ENCODE measurements at regions not wholly inside any gene's neighbourhood (a gene's known extent, or its start where the extent isn't known, plus 50 kb on each side); places are given as distances from the start of the nearest gene placed in this dataset.
"Not testable (repeated sequence)": the region's sequence is repeated elsewhere in the genome, so short reads cannot be mapped to it uniquely, and the experiment has no call there.

DNA sequence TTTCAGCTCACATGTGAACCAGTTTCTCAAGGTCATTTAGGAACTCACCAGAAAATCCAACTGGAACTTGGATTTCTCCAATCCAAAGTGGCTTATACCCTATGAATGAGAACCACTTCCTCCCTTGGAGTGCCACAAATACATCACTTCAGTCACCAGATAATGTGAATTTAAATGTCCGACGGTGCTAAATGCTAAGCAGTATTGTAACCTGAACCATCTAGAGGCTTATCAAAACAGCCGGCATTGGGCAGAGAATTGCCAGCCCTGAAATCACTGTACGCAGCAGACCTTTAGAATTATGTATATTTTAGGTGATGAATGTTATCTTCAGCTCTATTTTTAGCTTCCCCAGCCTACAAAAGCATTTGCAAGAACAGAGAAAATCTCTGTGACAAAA is 76.8 kb upstream of the COX20 start:
- FAIRE-seq: no peak
- DNase-seq (ENCODE audit: insufficient read length, low spot score): no peak

GRCh38 chr1:244759158-244759557 is 76.3 kb upstream of the COX20 start:
- FAIRE-seq: no peak
- no peak for DNase-seq (ENCODE audit: insufficient read length, low spot score)

DNA sequence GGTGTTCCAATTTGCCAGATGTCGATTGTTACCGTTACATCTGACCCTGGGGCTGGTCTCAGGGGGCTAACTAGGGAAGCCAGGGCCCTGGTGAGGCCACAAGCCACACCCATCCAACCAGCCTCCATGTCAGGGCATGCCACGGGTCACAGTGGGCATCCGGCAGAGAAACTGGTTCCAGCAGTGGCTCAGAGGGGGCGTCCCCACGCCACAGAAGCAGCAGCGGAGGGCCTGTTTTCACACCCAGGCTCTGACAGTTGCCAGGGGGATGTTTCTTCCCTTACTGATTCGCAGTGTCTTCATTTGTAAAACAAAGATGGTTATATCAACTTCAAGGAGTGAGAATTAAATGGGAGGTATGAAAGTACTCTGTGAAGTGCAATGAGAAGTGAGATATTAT is 75.0 kb upstream of the COX20 start:
- FAIRE-seq (no peak), DNase-seq (ENCODE audit: insufficient read length, low spot score) (no peak)

GRCh38 chr1:244761279-244761678 is 74.2 kb upstream of the COX20 start:
- FAIRE-seq (no peak), DNase-seq (ENCODE audit: insufficient read length, low spot score) (no peak)

- FAIRE-seq (no peak), DNase-seq (ENCODE audit: insufficient read length, low spot score) (no peak)
These were observed 72.8 kb upstream of the COX20 start for GRCh38 chr1:244762629-244763028.

- FAIRE-seq (no peak), DNase-seq (ENCODE audit: insufficient read length, low spot score) (no peak)
These were observed 67.3 kb upstream of the COX20 start for GRCh38 chr1:244768186-244768585.

DNA sequence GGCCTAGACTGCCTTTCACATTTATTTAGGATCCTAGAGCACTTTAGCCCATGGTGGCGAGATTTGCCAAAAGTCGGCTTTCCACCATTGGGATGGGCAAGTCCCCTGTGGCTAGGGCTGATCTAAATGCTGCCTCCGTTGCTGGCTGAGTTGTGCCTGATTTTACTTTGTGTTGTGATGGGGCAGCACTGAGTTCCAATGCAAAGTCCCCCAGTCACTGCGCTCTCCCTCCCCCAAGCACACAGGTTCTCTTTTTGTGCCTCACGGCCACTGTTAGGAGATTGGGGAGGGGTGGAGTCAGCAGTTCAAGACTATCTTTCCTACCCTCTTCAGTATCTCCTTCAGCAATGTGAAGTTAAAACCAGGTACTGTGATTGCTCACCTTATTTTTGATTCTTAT is 66.7 kb upstream of the COX20 start:
- DNase-seq (ENCODE audit: insufficient read length, low spot score) (no peak), FAIRE-seq (no peak)

DNA sequence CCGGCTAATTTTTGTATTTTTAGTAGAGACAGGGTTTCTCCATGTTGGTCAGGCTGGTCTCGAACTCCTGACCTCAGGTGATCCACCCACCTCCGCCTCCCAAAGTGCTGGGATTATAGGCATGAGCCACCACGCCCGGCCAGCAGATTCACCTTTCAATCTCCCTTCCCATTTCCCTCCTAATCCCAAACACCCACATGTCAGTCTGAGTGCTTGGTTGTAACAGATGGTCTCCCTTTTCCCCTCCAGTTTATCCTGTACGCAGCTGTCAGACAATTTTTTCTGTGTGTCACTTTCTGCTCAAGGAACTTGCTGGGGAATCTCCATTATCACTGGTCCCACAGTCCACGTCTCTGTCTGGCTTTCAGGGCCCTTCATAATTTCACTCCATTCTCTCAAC is 64.9 kb upstream of the COX20 start:
- DNase-seq (ENCODE audit: insufficient read length, low spot score); FAIRE-seq: not testable (repeated sequence)

DNA sequence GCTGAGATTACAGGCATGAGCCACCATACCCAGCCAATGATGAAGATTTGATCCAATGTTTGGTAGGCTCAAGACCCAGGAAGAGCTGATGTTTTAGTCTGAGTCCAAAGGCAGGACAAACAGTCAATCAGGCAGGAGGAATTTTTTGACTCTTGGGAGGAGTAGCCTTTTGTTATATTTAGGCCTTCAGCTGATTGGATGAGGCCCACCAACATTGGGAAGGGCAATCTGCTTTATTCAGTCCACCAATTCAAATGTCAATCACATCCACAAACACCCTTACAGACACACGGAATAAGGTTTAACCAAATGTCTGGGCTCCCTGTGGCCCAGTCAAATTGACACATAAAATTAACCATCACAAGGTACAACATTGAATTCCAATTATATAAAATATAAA is 61.9 kb upstream of the COX20 start:
- DNase-seq (ENCODE audit: insufficient read length, low spot score) (no peak), FAIRE-seq (no peak)

DNA sequence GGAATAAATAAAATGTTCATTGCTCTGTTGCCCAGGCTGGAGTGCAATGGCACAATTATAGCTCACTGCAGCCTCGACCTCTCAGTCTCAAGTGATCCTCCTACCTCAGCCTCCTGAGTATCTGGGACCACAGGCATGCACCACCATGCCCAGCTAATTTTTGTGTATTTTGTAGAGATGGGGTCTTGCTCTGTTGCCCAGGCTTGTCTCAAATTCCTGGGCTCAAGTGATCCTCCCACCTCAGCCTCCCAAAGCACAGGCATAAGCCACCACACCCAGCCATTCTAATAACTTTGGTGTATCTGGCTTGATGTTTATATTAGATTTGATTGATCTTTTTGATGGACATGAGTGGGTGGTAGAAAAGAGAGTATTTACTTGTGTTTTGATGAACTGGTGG is 58.7 kb upstream of the COX20 start:
- FAIRE-seq: not testable (repeated sequence)

DNA sequence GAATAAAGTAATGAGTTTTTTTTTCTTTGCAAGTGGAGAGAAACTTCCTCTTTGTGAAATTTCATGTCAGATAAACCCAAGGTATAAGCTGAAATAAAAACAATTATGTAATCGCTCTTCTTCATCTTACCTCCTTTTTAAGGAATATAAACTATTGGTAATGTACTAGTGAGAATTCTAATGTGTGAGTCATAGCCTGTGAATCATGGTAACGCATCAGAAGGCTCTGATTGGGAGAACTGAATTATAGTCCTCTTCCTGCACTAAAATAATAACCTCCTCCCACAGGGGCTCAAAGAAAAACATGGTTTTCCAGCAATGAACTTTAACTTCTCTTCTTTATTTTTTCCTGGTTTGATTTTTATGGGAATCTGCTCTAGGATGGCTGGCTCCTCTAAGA is 57.1 kb upstream of the COX20 start:
- no peak for FAIRE-seq

More for the DNA sequence above, 58.7 kb upstream of the COX20 start:
- DNase-seq (ENCODE audit: insufficient read length, low spot score): not testable (repeated sequence)

GRCh38 chr1:244779410-244779809 is 56.0 kb upstream of the COX20 start:
- FAIRE-seq (no peak), DNase-seq (ENCODE audit: insufficient read length, low spot score) (no peak)

More for the DNA sequence above, 57.1 kb upstream of the COX20 start:
- peak; percentile 85 for DNase-seq (ENCODE audit: insufficient read length, low spot score)

GRCh38 chr1:244780311-244780710 is 55.1 kb upstream of the COX20 start:
- DNase-seq (ENCODE audit: insufficient read length, low spot score) (no peak), FAIRE-seq (no peak)

DNA sequence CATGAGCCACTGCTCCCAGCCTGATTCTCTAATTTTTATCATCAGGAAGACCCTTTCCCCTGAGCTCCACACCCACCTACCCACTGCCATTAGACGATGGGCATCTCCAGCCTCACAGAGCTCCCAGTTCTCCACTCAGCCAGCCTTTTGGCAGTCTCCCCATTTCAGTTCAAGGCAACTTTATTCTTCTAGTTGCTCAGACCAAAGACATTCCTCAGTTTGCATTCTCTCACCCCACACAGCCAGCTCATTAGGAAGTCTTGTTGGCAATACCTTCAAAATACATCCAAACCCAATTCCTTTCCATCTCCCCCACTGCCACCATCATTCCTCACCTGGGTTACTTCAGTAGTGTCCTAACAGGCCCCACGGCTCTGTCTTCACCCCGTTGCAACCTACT is 53.4 kb upstream of the COX20 start:
- no peak for DNase-seq (ENCODE audit: insufficient read length, low spot score)
- no peak for FAIRE-seq

GRCh38 chr1:244783138-244783537 is 52.3 kb upstream of the COX20 start:
- FAIRE-seq: no peak

More at GRCh38 chr1:244783138-244783537, 52.3 kb upstream of the COX20 start:
- no peak for DNase-seq (ENCODE audit: insufficient read length, low spot score)
